ENCODE measurements at regions not wholly inside any gene's neighbourhood (a gene's known extent, or its start where the extent isn't known, plus 50 kb on each side); places are given as distances from the start of the nearest gene placed in this dataset.

DNA sequence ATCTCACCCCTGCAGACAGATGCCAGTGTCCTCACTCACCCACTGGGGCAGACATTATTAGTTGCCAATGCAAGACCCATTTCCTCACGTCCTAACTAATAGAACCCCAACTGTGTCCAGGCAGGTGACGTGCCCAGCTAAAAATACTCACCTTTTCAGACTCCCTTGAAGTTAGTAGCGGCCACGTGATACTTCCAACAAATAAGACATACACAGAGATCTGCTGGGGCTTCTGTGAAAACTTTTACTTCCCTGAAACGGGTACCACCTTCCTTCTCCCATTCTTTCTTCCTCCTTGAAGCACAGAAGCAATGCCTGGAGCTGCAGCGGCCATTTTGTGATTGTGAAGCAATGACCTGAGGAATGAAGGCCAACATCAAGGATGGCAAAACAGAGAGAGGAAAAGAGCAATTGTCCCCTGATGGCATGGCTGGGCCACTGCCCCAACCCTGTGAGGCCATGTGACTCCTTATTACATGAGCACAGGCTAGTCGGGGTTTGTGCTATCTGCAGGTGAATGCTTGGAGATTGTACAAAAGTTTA is 74.4 kb upstream of the TMPRSS2 start:
- no peak for DNase-seq
- peaks cover 5% of the 10 kb centered on the region for H3K9me3 Mint-ChIP-seq
- no peak overlapping the region for H3K4me3 Mint-ChIP-seq

GRCh38 chr21:41581592-41582228 is 73.8 kb upstream of the TMPRSS2 start:
- Mint-ChIP-seq H3K4me1 (no peaks in the 10 kb centered on the region), H3K36me3 (ENCODE audit: low read depth) (no peaks in the 10 kb centered on the region), H3K9me3 (peaks cover 8% of the 10 kb centered on the region), H3K27ac (no peak overlapping the region), H3K4me3 (no peak overlapping the region), H3K27me3 (peaks cover 7% of the 10 kb centered on the region)
- DNase-seq = no peak
- intact Hi-C loops (cut with micrococcal nuclease) = no loop called here

More for the DNA sequence above, 74.4 kb upstream of the TMPRSS2 start:
- H3K4me1 Mint-ChIP-seq = no peaks in the 10 kb centered on the region
- no peak overlapping the region for H3K27ac Mint-ChIP-seq
- intact Hi-C loops (cut with micrococcal nuclease) = no loop called here
- H3K36me3 Mint-ChIP-seq (ENCODE audit: low read depth) = no peaks in the 10 kb centered on the region
- peaks cover 7% of the 10 kb centered on the region for H3K27me3 Mint-ChIP-seq

DNA sequence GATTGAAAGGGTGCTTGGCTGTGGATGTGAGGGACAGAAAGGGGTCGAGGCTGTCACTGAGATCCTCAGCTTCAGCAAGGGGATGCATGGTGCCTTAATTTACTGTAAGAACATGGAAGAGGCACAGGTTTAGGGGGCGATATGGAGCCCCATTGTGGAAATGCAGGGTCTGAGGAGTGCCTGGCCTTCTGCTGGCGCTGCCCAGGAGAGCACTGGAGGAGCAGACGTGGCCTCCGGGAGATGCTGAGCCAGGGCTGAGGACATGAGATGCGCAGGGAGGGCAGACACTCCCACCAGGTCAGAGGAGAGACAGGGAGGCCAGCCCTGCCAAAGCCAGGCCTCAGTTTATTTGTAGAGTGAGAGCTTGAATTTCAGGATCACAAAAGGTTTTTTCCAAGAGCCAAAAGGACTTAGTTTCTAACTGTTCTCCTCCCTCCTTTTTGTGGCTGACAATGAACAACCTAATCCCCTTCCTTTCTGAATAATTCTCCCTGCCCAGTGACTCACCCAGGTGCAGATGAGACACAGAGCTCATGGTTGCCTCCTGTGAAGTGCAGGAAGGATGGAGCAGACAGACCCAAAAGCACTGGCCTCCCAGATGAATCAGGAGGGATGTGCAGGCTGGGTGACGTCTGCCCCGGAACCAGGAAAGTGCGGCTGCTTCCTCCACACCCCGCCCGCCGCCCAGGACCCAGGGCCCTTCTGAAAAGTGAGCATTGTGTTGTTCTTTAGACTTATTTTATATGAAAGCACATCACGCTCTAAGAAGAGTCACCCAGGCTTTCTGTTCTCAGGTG is 73.0 kb upstream of the TMPRSS2 start:
- Mint-ChIP-seq H3K27me3 (peaks cover 5% of the 10 kb centered on the region), H3K27ac (no peak overlapping the region), H3K4me3 (no peak overlapping the region), H3K36me3 (ENCODE audit: low read depth) (no peaks in the 10 kb centered on the region), H3K9me3 (peaks cover 8% of the 10 kb centered on the region), H3K4me1 (no peaks in the 10 kb centered on the region)
- intact Hi-C loops (cut with micrococcal nuclease) = no loop called here
- DNase-seq = no peak

DNA sequence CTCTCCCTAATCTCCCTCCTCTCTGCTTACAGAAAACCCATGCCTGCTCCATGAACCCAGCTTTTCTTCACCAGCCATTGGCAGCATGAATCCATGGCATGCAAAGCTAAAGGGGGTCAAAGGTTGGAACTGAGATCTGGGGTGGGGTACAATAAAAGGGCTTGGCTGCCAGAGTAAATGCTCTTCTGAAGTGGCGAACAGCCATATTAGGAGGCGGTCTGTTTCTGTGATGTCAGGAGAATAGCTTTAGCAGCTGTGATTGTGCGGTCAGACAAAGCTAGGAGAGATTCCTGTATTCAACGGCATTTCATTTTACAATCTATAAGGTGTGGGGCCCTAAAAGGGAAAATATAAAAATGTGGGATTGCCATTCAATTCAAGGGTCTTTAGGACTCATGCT is 71.7 kb upstream of the TMPRSS2 start:
- DNase-seq = no peak

GRCh38 chr21:41578716-41579115 is 70.8 kb upstream of the TMPRSS2 start:
- intact Hi-C loops (cut with micrococcal nuclease) = no loop called here
- DNase-seq = no peak
- Mint-ChIP-seq H3K27ac (no peak overlapping the region), H3K27me3 (peaks cover 8% of the 10 kb centered on the region), H3K36me3 (ENCODE audit: low read depth) (no peaks in the 10 kb centered on the region), H3K4me1 (no peaks in the 10 kb centered on the region), H3K9me3 (peaks cover 8% of the 10 kb centered on the region), H3K4me3 (no peak overlapping the region)

More for the DNA sequence above, 71.7 kb upstream of the TMPRSS2 start:
- no peak overlapping the region for H3K4me3 Mint-ChIP-seq
- no peaks in the 10 kb centered on the region for H3K4me1 Mint-ChIP-seq
- H3K27ac Mint-ChIP-seq = no peak overlapping the region
- intact Hi-C loops (cut with micrococcal nuclease) = no loop called here
- peaks cover 8% of the 10 kb centered on the region for H3K9me3 Mint-ChIP-seq
- H3K27me3 Mint-ChIP-seq = peaks cover 8% of the 10 kb centered on the region
- H3K36me3 Mint-ChIP-seq (ENCODE audit: low read depth) = no peaks in the 10 kb centered on the region

GRCh38 chr21:41578083-41578482 is 70.1 kb upstream of the TMPRSS2 start:
- intact Hi-C loops (cut with micrococcal nuclease) = no loop called here
- H3K27ac Mint-ChIP-seq = no peak overlapping the region
- DNase-seq = no peak
- no peak overlapping the region for H3K4me3 Mint-ChIP-seq
- peaks cover 8% of the 10 kb centered on the region for H3K27me3 Mint-ChIP-seq
- no peaks in the 10 kb centered on the region for H3K36me3 Mint-ChIP-seq (ENCODE audit: low read depth)
- peaks cover 8% of the 10 kb centered on the region for H3K9me3 Mint-ChIP-seq
- H3K4me1 Mint-ChIP-seq = no peaks in the 10 kb centered on the region

GRCh38 chr21:41576013-41576615 is 68.2 kb upstream of the TMPRSS2 start:
- Mint-ChIP-seq H3K27me3 (peaks cover 9% of the 10 kb centered on the region), H3K4me1 (no peaks in the 10 kb centered on the region), H3K9me3 (peaks cover 8% of the 10 kb centered on the region), H3K4me3 (no peak overlapping the region), H3K36me3 (ENCODE audit: low read depth) (no peaks in the 10 kb centered on the region), H3K27ac (no peak overlapping the region)
- DNase-seq = no peak
- intact Hi-C loops (cut with micrococcal nuclease) = no loop called here

- intact Hi-C loops (cut with micrococcal nuclease) = no loop called here
- no peak overlapping the region for H3K27ac Mint-ChIP-seq
Measured at GRCh38 chr21:41573902-41574690, 66.1 kb upstream of the TMPRSS2 start.

DNA sequence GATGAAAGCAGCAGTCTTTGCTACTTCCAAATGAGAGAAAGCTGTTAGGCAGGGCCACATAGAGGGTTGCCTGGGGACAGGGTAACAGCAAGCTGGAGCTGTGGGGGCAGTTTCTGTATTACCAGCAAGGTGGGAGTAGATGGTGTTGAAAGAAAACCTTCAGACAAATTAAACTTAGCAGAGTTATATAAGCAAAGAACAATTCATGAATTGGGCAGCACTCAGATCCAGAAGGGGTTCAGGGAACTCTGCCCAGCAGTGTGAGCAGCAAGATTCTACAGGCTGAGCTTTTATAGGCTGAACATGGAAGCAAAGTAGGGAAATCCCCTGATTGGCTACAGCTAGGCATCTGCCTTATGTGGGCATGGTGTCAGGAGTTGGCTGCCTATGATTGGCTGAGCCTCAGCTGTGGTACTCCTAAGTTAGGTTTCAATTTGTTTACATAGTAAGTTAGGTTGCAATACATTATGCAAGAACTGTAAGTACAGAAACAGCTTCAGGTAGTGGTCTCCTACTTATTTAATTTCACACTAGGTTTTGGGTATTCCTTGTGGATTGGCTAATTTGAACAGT is 64.1 kb upstream of the TMPRSS2 start:
- peaks cover 5% of the 10 kb centered on the region for H3K27me3 Mint-ChIP-seq
- H3K4me1 Mint-ChIP-seq = no peaks in the 10 kb centered on the region
- no peaks in the 10 kb centered on the region for H3K9me3 Mint-ChIP-seq
- no peak overlapping the region for H3K27ac Mint-ChIP-seq
- DNase-seq = no peak
- H3K36me3 Mint-ChIP-seq (ENCODE audit: low read depth) = no peaks in the 10 kb centered on the region
- no peak overlapping the region for H3K4me3 Mint-ChIP-seq
- intact Hi-C loops (cut with micrococcal nuclease) = no loop called here

More at GRCh38 chr21:41573902-41574690, 66.1 kb upstream of the TMPRSS2 start:
- no peak overlapping the region for H3K4me3 Mint-ChIP-seq
- no peaks in the 10 kb centered on the region for H3K4me1 Mint-ChIP-seq
- H3K27me3 Mint-ChIP-seq = peaks cover 8% of the 10 kb centered on the region
- no peaks in the 10 kb centered on the region for H3K36me3 Mint-ChIP-seq (ENCODE audit: low read depth)
- no peak for DNase-seq
- H3K9me3 Mint-ChIP-seq = peaks cover 8% of the 10 kb centered on the region

DNA sequence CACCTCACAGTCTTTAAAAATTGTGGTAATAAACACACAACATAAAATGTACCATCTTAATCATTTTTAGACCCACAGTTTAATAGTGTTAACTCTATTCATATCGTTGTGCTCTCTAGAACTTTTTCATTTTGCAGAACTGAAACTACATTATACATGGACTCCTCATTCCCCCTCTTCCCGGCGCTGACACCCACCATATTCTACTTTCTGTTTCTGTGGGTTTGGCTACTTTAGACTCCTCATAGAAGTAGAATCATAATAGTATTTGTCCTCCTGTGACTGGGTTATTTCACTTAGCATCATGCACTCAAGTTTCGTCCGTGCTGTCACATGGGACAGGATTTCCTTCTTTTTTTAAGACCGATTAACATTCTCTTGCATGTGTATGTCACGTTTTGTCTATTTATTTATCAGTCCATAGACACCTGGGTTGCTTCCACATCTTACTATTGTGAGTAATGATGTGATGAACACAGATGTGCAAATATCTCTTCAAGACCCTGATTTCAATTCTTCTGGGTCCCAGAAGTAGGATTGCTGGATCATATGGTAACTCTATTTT is 62.9 kb upstream of the TMPRSS2 start:
- intact Hi-C loops (cut with micrococcal nuclease) = no loop called here
- H3K27ac Mint-ChIP-seq = no peak overlapping the region

DNA sequence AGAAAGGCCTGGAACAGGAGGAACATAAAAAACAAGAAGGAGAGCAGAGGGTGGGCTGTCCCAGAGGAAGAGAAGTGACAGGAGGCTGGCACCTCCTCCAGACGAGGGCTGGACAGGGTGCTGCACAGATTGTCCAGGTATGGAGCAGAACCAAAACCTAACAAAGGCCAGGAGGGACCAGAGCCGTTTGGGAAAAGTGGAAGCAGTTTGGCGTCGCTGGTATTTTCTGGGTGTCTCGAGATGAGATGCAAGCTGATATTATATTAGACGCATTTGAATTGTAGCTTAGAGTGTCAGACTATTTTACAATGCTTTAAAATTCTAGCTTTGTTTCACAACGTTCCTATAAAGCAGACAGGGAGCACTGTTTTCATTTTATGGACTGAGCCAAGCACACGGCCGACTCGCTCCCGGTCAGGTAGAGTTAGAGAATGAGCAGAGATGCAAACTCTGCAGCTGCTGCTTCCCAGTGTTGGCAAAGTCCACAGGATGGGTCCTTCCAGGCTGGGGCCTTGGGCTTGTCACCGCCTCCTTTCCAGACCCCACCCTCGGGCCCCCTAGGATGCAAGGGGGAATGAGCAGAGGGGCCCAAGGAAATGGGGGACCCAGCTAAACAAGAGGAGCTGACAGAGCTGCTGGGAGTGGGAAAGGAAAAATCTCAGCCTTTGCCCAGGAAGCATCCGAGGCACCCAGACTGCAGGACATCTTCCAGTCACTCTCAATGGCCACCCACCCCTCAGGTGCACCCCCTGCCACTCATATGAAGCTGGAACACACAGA is 60.8 kb upstream of the TMPRSS2 start:
- Mint-ChIP-seq H3K27ac (no peak overlapping the region), H3K9me3 (no peaks in the 10 kb centered on the region), H3K36me3 (ENCODE audit: low read depth) (no peaks in the 10 kb centered on the region), H3K4me3 (no peak overlapping the region), H3K27me3 (peaks cover 3% of the 10 kb centered on the region), H3K4me1 (peaks cover 4% of the 10 kb centered on the region)
- no peak for DNase-seq
- intact Hi-C loops (cut with micrococcal nuclease) = no loop called here

More for the DNA sequence above, 62.9 kb upstream of the TMPRSS2 start:
- Mint-ChIP-seq H3K27me3 (peaks cover 5% of the 10 kb centered on the region), H3K36me3 (ENCODE audit: low read depth) (no peaks in the 10 kb centered on the region), H3K9me3 (no peaks in the 10 kb centered on the region), H3K4me3 (no peak overlapping the region), H3K4me1 (no peaks in the 10 kb centered on the region)
- no peak for DNase-seq

DNA sequence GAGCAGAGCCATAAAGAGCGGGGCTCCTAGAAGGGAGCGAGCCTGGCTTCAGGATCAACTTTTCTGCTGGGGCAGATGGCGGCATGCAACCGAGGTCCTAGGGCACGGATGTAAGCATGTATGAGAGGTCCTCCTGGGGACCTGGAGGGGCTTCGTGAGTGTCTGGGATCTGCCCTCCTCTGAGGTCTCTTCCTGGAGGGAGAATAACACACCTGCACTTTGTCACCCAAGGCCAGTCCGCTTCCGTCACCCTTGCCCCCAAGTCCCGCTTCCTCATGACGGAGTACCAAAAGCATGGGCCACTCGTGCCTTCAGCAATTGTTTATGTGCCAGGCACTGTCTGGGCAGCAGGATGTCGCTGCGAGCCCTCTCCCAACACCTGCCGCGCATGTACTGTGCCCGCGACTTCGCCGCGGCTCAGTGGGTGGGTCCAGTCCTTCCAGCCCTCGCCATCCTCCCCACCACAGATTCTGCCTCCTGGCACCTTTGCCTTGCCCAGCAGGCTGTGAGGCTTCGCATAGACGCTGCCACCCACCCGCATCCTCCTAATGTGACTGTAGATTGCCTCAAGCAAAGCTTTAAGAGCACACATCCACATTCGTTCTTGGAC is 60.0 kb upstream of the TMPRSS2 start:
- Mint-ChIP-seq H3K4me1 (peaks cover 4% of the 10 kb centered on the region), H3K36me3 (ENCODE audit: low read depth) (no peaks in the 10 kb centered on the region), H3K4me3 (no peak overlapping the region), H3K9me3 (no peaks in the 10 kb centered on the region), H3K27ac (no peak overlapping the region), H3K27me3 (peaks cover 3% of the 10 kb centered on the region)
- intact Hi-C loops (cut with micrococcal nuclease) = no loop called here
- no peak for DNase-seq

All from activated CD4-positive, alpha-beta T cell treated with anti-CD3 and anti-CD28 coated beads, Interleukin-2, amount 10 ng/mL, durations not matched to agents 24 days and 14 days (primary cell).